ENCODE measurements at regions not wholly inside any gene's neighbourhood (a gene's known extent, or its start where the extent isn't known, plus 50 kb on each side); places are given as distances from the start of the nearest gene placed in this dataset.

DNA sequence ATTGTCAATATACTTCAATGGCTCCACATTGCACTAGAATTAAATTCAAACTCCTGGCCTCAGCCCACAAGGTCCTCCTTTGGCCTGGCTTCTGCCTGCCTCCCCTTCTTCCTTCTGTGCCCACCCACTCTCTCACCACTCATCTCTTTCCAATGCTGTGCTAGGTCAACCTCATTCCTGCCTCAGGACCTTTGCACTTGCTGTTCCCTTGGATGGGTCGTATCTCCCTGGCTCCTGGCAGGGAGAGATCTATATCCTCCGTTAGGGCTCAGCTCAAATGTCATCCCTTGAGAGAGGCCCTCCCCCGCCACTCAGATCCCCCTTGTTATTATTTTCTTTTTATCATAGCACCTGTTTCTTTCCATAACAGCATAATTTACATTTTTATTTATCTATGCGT lies 79.9 kb upstream of the LHX5 start:
- H3K27me3 ChIP-seq: no peaks in the 10 kb centered on the region
- no peak for TF ChIP-seq POLR2A (IDR thresholded peaks at IDR 0.05)
- TF ChIP-seq, protein P1, sequence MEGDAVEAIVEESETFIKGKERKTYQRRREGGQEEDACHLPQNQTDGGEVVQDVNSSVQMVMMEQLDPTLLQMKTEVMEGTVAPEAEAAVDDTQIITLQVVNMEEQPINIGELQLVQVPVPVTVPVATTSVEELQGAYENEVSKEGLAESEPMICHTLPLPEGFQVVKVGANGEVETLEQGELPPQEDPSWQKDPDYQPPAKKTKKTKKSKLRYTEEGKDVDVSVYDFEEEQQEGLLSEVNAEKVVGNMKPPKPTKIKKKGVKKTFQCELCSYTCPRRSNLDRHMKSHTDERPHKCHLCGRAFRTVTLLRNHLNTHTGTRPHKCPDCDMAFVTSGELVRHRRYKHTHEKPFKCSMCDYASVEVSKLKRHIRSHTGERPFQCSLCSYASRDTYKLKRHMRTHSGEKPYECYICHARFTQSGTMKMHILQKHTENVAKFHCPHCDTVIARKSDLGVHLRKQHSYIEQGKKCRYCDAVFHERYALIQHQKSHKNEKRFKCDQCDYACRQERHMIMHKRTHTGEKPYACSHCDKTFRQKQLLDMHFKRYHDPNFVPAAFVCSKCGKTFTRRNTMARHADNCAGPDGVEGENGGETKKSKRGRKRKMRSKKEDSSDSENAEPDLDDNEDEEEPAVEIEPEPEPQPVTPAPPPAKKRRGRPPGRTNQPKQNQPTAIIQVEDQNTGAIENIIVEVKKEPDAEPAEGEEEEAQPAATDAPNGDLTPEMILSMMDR (IDR thresholded peaks at IDR 0.05): no peak

DNA sequence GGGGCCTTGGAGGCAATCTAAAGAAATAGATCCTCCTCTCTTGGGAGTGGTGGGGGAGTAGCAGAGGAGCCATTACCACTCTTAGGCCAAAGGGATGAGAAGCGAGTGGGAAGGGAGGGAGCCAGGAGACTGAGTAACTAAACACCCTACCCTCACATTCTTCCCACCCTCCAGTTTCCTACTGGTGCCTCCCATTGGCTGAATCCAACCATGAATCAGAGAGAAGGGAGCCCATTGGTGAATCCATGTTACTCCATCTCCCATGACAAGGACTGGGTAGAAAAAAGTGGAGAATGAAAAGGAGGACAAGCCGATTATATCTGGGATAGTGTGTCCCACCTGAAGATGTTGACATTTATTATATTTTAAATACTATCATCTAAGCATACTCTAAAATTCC lies 76.8 kb upstream of the LHX5 start:
- TF ChIP-seq, protein P1 (IDR thresholded peaks at IDR 0.05): no peak
- no peak for TF ChIP-seq POLR2A (IDR thresholded peaks at IDR 0.05)
- no peaks in the 10 kb centered on the region for H3K27me3 ChIP-seq

More for the DNA sequence above, 79.9 kb upstream of the LHX5 start:
- Histone ChIP-seq H3K4me3 (no peak overlapping the region), H3K36me3 (no peaks in the 10 kb centered on the region), H3K27ac (no peak overlapping the region), H3K4me1 (no peaks in the 10 kb centered on the region), H3K9me3 (no peaks in the 10 kb centered on the region)
- no peak for DNase-seq

DNA sequence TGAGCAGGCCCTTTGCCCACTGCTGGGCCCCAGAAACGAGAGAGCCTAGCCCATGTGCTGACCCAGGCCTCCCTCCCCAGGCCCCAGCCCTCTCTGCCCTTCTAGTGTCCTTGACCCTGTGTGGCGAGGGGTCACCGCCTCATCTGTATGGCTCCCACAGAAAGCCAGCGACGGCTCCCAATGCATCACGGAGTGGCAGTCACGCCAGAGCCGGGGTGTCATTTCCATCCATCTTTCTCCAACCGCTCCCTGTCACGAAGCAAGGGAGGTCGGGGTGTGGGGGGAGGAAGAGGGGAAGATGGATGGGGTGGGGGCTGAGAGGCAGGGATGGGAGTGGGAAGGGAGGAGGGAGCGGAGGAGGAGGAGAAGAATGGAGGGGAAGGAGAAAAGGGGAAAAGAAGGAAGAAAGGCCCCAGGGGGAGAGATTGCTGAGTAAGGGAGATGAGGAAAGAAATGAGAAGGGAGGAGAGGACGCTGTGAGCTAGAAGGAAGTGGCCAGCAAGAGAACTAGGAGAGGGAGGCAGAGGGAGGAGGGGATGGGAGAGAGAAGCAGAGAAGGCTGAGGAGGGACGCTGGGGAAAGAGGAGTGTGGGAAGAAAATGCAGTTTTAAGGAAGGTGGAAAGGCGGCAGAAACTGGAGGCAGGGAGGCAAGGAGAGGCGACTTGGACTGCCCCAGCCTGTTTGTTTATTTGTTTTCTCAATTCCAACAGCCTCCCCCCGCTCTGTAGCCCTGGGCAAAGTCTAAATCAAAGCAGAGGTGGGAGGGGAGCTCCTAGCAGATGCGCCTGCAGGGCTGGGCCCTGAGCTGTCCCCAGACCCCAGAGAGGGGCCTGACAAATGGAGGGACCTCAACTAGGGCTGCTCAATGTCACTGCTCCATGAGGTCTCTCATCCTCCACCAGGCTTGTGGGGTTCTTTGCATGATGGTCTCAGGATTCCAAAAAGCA lies 75.5 kb upstream of the LHX5 start:
- no peak overlapping the region for H3K27ac ChIP-seq

More for the DNA sequence above, 76.8 kb upstream of the LHX5 start:
- Histone ChIP-seq H3K9me3 (no peaks in the 10 kb centered on the region), H3K4me3 (no peak overlapping the region), H3K36me3 (no peaks in the 10 kb centered on the region), H3K4me1 (no peaks in the 10 kb centered on the region), H3K27ac (no peak overlapping the region)
- no peak for DNase-seq

DNA sequence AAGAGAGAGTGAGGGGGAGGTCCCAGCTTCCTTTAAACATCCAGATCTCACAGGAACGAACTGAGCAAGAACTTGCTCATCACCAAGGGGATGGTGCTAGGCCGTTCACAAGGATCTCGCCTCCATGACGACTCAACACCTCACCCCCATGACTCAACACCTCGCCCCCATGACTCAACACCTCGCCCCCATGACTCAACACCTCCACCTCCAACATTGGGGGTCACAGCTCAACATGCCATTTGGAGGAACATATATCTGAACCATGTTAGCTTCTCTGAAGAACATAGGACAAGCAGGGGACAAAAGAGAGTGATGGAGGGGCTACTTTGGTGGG lies 66.0 kb upstream of the LHX5 start:
- DNase-seq: no peak
- no peaks in the 10 kb centered on the region for H3K4me1 ChIP-seq
- TF ChIP-seq, protein P1 (IDR thresholded peaks at IDR 0.05): no peak
- no peak for TF ChIP-seq POLR2A (IDR thresholded peaks at IDR 0.05)
- H3K4me3 ChIP-seq: no peak overlapping the region
- no peaks in the 10 kb centered on the region for H3K27me3 ChIP-seq
- no peaks in the 10 kb centered on the region for H3K9me3 ChIP-seq
- H3K36me3 ChIP-seq: no peaks in the 10 kb centered on the region
- H3K27ac ChIP-seq: no peak overlapping the region

More for the DNA sequence above, 75.5 kb upstream of the LHX5 start:
- H3K4me1 ChIP-seq: no peaks in the 10 kb centered on the region
- no peaks in the 10 kb centered on the region for H3K27me3 ChIP-seq
- no peaks in the 10 kb centered on the region for H3K36me3 ChIP-seq
- no peak for DNase-seq
- no peaks in the 10 kb centered on the region for H3K9me3 ChIP-seq
- H3K4me3 ChIP-seq: no peak overlapping the region
- TF ChIP-seq POLR2A (IDR thresholded peaks at IDR 0.05): no peak
- TF ChIP-seq, protein P1 (IDR thresholded peaks at IDR 0.05): no peak

DNA sequence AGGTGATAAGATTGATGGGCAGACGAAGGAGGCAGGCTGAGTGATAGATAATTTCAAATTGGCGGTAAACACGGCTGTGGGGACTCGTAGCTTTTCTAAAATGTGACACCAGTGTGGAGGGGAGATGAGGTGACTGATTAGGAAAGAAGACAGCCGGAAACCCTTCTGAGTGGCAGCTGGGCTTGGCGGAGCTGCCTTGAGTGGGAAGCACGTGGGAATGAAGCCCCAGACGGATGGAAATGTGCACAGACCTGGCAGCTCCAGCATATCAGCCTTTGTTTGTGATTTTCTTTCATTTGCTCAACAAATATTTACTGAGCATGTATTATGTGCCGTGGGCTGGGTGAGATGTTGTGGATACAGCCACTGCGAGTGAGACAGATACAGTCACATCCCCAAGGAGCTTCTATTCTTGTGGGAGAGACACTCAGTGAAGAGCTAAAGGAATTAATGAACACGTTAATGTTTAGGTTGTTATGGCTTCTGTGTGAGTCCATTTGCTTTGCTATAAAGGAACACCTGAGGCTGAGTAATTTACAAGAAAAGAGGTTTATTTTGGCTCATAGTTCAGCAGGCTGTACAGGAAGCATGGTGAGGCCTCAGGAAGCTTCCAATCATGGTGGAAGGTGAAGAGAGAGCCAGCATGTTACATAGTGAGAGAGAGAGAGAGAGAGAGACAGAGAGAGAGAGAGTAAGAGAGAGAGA lies 65.5 kb upstream of the LHX5 start:
- Histone ChIP-seq H3K27ac (no peak overlapping the region), H3K4me3 (no peak overlapping the region), H3K4me1 (no peaks in the 10 kb centered on the region), H3K36me3 (no peaks in the 10 kb centered on the region), H3K9me3 (no peaks in the 10 kb centered on the region), H3K27me3 (no peaks in the 10 kb centered on the region)
- no peak for DNase-seq
- TF ChIP-seq, protein P1 (IDR thresholded peaks at IDR 0.05): no peak
- no peak for TF ChIP-seq POLR2A (IDR thresholded peaks at IDR 0.05)
